Right lobe of liver (tissue), 6 donors: ENCODE measurements at regions not wholly inside any gene's neighbourhood (a gene's known extent, or its start where the extent isn't known, plus 50 kb on each side); places are given as distances from the start of the nearest gene placed in this dataset.

Experiments
- ATAC-seq, 4 donors: fragments of 200-7000 bp; cut with Tn5 transposase; one replicate each; pipeline ENCODE4 v1.9.1; 2020; ENCODE audit warnings: mild to moderate bottlenecking in 4 of 4, moderate library complexity in 4 of 4
- DNase-seq, 3 donors: peaks; one replicate each; pipeline ENCODE4 v3.0.0-alpha.2; 2020
- H3K27ac ChIP-seq, 3 donors: fragments of 200-600 bp; one replicate each; pipeline ENCODE4 v1.8.0; 2022
- H3K27me3 ChIP-seq, 2 donors: fragments of 200-600 bp; one replicate each; pipeline ENCODE4 v1.8.0; 2022
- H3K36me3 ChIP-seq, 4 donors: fragments of 200-600 bp; sonication (generic) in 1 of 4; one replicate each; pipeline versions ENCODE4 v1.5.1 to v1.8.0; 2017 to 2022; ENCODE audit warnings: control low read depth in 1 of 4
- H3K4me1 ChIP-seq, 4 donors: fragments of 200-600 bp; sonication (generic) in 1 of 4; one replicate each; pipeline versions ENCODE4 v1.5.1 to v1.8.0; 2017 to 2022; ENCODE audit warnings: control low read depth in 1 of 4
- H3K4me3 ChIP-seq, 3 donors: fragments of 200-600 bp; one replicate each; pipeline ENCODE4 v1.8.0; 2022
- H3K9me3 ChIP-seq, 4 donors: fragments of 200-600 bp; sonication (generic) in 1 of 4; one replicate each; pipeline versions ENCODE4 v1.5.1 to v1.8.0; 2017 to 2022; ENCODE audit warnings: control low read depth in 1 of 4
- POLR2A ChIP-seq: fragments of 450-650 bp; IDR thresholded peaks from one replicate; pipeline ENCODE4 v1.6.1; 2017; ENCODE audit warnings: antibody characterized with exemption, mild to moderate bottlenecking
- WGBS: methylation state at CpG from one replicate; pipeline ENCODE4 v1.1.6; 2018; ENCODE audit warnings: low coverage, low lambda C conversion rate; ENCODE audit not compliant: insufficient coverage; ENCODE audit errors: missing lambda C conversion rate; 5-methylcytosine and 5-hydroxymethylcytosine counted together
- intact Hi-C, 2 donors: fragments of 100-400 bp; cut with DNase I; formaldehyde crosslinking; loops; one replicate each; pipeline versions ENCODE4 v1.11.2 to v1.14.1; 2022
- TF ChIP-seq, protein P1 (sequence below), 4 donors: fragments of 200-600 bp in 3 of 4; fragments of 450-650 bp in 1 of 4; IDR thresholded peaks; one replicate each; pipeline versions ENCODE4 v1.5.1 to v1.8.0; 2016 to 2022; ENCODE audit warnings: antibody characterized with exemption in 4 of 4, mild to moderate bottlenecking in 2 of 4
- donor health status: DM: no; HTN: yes; CAD: no.
- donor health status: DM: no; HTN: no; CAD: no.
- donor health status: DM: no; HTN: no; CAD: no.
- donor health status: DM: no; HTN: yes; CAD: no.
- donor health status: DM: no; HTN: yes; CAD: no.

DNA sequence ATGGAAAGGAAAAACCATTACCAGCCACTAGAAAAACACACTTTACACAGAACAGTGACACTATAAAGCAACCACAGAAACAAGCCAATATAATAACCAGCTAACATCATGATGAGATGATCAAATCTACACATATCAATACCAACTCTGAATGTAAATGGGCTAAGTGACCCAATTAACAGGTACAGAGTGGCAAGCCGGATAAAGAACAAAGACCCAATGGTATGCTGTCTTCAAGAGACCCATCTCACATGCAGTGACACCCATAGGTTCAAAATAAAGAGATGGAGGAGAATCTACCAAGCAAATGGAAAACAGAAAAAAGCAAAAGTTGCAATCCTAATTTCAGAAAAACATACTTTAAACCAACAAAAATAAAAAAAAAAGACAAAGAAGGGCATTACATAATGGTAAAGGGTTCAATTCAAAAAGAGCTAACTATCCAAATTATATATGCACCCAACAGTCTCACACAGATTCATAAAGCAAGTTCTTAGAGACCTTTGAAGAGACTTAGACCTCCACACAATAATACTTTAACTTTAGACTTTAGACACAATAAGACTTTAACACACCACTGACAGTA is 160.3 kb upstream of the TMEM45B start:
- H3K4me1 ChIP-seq: no peaks in the 10 kb centered on the region
- no peak overlapping the region for H3K27ac ChIP-seq
- no peak overlapping the region for H3K4me3 ChIP-seq
- no peaks in the 10 kb centered on the region for H3K36me3 ChIP-seq
- intact Hi-C loops: no loop called here
- no peak for TF ChIP-seq POLR2A
- TF ChIP-seq, protein P1, sequence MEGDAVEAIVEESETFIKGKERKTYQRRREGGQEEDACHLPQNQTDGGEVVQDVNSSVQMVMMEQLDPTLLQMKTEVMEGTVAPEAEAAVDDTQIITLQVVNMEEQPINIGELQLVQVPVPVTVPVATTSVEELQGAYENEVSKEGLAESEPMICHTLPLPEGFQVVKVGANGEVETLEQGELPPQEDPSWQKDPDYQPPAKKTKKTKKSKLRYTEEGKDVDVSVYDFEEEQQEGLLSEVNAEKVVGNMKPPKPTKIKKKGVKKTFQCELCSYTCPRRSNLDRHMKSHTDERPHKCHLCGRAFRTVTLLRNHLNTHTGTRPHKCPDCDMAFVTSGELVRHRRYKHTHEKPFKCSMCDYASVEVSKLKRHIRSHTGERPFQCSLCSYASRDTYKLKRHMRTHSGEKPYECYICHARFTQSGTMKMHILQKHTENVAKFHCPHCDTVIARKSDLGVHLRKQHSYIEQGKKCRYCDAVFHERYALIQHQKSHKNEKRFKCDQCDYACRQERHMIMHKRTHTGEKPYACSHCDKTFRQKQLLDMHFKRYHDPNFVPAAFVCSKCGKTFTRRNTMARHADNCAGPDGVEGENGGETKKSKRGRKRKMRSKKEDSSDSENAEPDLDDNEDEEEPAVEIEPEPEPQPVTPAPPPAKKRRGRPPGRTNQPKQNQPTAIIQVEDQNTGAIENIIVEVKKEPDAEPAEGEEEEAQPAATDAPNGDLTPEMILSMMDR (IDR thresholded peaks at IDR 0.05): no peak
- DNase-seq (no peak), ATAC-seq (no peak)
- H3K27me3 ChIP-seq: no peaks in the 10 kb centered on the region
- 25% methylated on average over 1 of the region's 1 CpG for WGBS
- H3K9me3 ChIP-seq: no peaks in the 10 kb centered on the region

- 25% methylated on average over 4 of the region's 9 CpGs for WGBS
- intact Hi-C loops: no loop called here
These were observed 157.7 kb upstream of the TMEM45B start for GRCh38 chr11:129657866-129658525.

GRCh38 chr11:129658526-129658867 is 157.2 kb upstream of the TMEM45B start:
- Histone ChIP-seq H3K27me3 (no peaks in the 10 kb centered on the region), H3K27ac (no peak overlapping the region), H3K4me1 (no peaks in the 10 kb centered on the region), H3K4me3 (no peak overlapping the region), H3K36me3 (no peaks in the 10 kb centered on the region), H3K9me3 (no peaks in the 10 kb centered on the region)
- no peak for ATAC-seq
- no peak for TF ChIP-seq POLR2A
- TF ChIP-seq, protein P1 (IDR thresholded peaks at IDR 0.05): no peak
- intact Hi-C loops: no loop called here
- WGBS: 45% methylated on average over 5 of the region's 7 CpGs
- no peak for DNase-seq

More at GRCh38 chr11:129657866-129658525, 157.7 kb upstream of the TMEM45B start:
- Histone ChIP-seq H3K27me3 (no peaks in the 10 kb centered on the region), H3K36me3 (no peaks in the 10 kb centered on the region), H3K4me1 (no peaks in the 10 kb centered on the region), H3K9me3 (no peaks in the 10 kb centered on the region), H3K27ac (no peak overlapping the region), H3K4me3 (no peak overlapping the region)
- no peak for DNase-seq
- TF ChIP-seq, protein P1 (IDR thresholded peaks at IDR 0.05): no peak
- no peak for TF ChIP-seq POLR2A
- no peak for ATAC-seq

GRCh38 chr11:129680907-129681306 is 134.7 kb upstream of the TMEM45B start:
- Histone ChIP-seq H3K36me3 (no peaks in the 10 kb centered on the region), H3K4me1 (no peaks in the 10 kb centered on the region), H3K4me3 (no peak overlapping the region), H3K9me3 (no peaks in the 10 kb centered on the region), H3K27ac (no peak overlapping the region), H3K27me3 (no peaks in the 10 kb centered on the region)
- TF ChIP-seq, protein P1 (IDR thresholded peaks at IDR 0.05): no peak
- no peak for TF ChIP-seq POLR2A
- intact Hi-C loops: no loop called here
- DNase-seq (no peak), ATAC-seq (no peak)
- 54% methylated on average over 3 of the region's 3 CpGs for WGBS
